ENCODE measurements at regions not wholly inside any gene's neighbourhood (a gene's known extent, or its start where the extent isn't known, plus 50 kb on each side); places are given as distances from the start of the nearest gene placed in this dataset.

- H3K9me3 Mint-ChIP-seq, result no peaks in the 10 kb centered on the region
- TF ChIP-seq CTCF (IDR thresholded peaks at IDR 0.05), result no peak
- H3K4me1 Mint-ChIP-seq, result no peaks in the 10 kb centered on the region
- no peak for DNase-seq
- H3K36me3 Mint-ChIP-seq (ENCODE audit: low read depth), result no peaks in the 10 kb centered on the region
- H3K4me3 Mint-ChIP-seq, result no peak overlapping the region
- H3K27me3 Mint-ChIP-seq (ENCODE audit: low read depth, poor library complexity), result no peaks in the 10 kb centered on the region
- no peak overlapping the region for H3K27ac Mint-ChIP-seq
Observed at GRCh38 chr7:18288322-18289037, 207.1 kb upstream of the HDAC9 start.

GRCh38 chr7:18289788-18290187 lies 205.8 kb upstream of the HDAC9 start:
- H3K27ac Mint-ChIP-seq, result no peak overlapping the region
- no peaks in the 10 kb centered on the region for H3K9me3 Mint-ChIP-seq

GRCh38 chr7:18290223-18290622 lies 205.3 kb upstream of the HDAC9 start:
- no peak for DNase-seq
- no peaks in the 10 kb centered on the region for H3K9me3 Mint-ChIP-seq

More at GRCh38 chr7:18289788-18290187, 205.8 kb upstream of the HDAC9 start:
- H3K4me3 Mint-ChIP-seq, result no peak overlapping the region
- no peaks in the 10 kb centered on the region for H3K4me1 Mint-ChIP-seq
- H3K36me3 Mint-ChIP-seq (ENCODE audit: low read depth), result no peaks in the 10 kb centered on the region
- H3K27me3 Mint-ChIP-seq (ENCODE audit: low read depth, poor library complexity), result no peaks in the 10 kb centered on the region
- no peak for DNase-seq
- no peak for TF ChIP-seq CTCF (IDR thresholded peaks at IDR 0.05)

GRCh38 chr7:18290865-18291264 lies 204.7 kb upstream of the HDAC9 start:
- DNase-seq, result no peak
- Mint-ChIP-seq H3K4me1 (no peaks in the 10 kb centered on the region), H3K36me3 (ENCODE audit: low read depth) (no peaks in the 10 kb centered on the region), H3K4me3 (no peak overlapping the region), H3K9me3 (no peaks in the 10 kb centered on the region), H3K27ac (no peak overlapping the region), H3K27me3 (ENCODE audit: low read depth, poor library complexity) (no peaks in the 10 kb centered on the region)
- TF ChIP-seq CTCF (IDR thresholded peaks at IDR 0.05), result no peak

More at GRCh38 chr7:18290223-18290622, 205.3 kb upstream of the HDAC9 start:
- Mint-ChIP-seq H3K4me1 (no peaks in the 10 kb centered on the region), H3K36me3 (ENCODE audit: low read depth) (no peaks in the 10 kb centered on the region), H3K4me3 (no peak overlapping the region), H3K27me3 (ENCODE audit: low read depth, poor library complexity) (no peaks in the 10 kb centered on the region), H3K27ac (no peak overlapping the region)
- no peak for TF ChIP-seq CTCF (IDR thresholded peaks at IDR 0.05)

- H3K4me1 Mint-ChIP-seq, result no peaks in the 10 kb centered on the region
- no peaks in the 10 kb centered on the region for H3K36me3 Mint-ChIP-seq (ENCODE audit: low read depth)
- TF ChIP-seq CTCF (IDR thresholded peaks at IDR 0.05), result no peak
- no peak overlapping the region for H3K27ac Mint-ChIP-seq
- DNase-seq, result no peak
- no peaks in the 10 kb centered on the region for H3K9me3 Mint-ChIP-seq
- no peak overlapping the region for H3K4me3 Mint-ChIP-seq
- no peaks in the 10 kb centered on the region for H3K27me3 Mint-ChIP-seq (ENCODE audit: low read depth, poor library complexity)
Observed at GRCh38 chr7:18292584-18292983, 203.0 kb upstream of the HDAC9 start.

- Mint-ChIP-seq H3K36me3 (ENCODE audit: low read depth) (no peaks in the 10 kb centered on the region), H3K4me3 (no peak overlapping the region), H3K27me3 (ENCODE audit: low read depth, poor library complexity) (no peaks in the 10 kb centered on the region), H3K9me3 (no peaks in the 10 kb centered on the region), H3K27ac (no peak overlapping the region), H3K4me1 (no peaks in the 10 kb centered on the region)
- DNase-seq, result no peak
- TF ChIP-seq CTCF (IDR thresholded peaks at IDR 0.05), result no peak
Observed at GRCh38 chr7:18293759-18294158, 201.8 kb upstream of the HDAC9 start.
